NCI-H526 (cell line): ENCODE measurements at regions not wholly inside any gene's neighbourhood (a gene's known extent, or its start where the extent isn't known, plus 50 kb on each side); places are given as distances from the start of the nearest gene placed in this dataset.
"Not testable (repeated sequence)": the region's sequence is repeated elsewhere in the genome, so short reads cannot be mapped to it uniquely, and the experiment has no call there.

ENCODE experiments used
- DNase-seq, 2 experiments: peaks; one replicate each; lab custom pipeline; 2025; lab: John Stamatoyannopoulos, UW

DNA sequence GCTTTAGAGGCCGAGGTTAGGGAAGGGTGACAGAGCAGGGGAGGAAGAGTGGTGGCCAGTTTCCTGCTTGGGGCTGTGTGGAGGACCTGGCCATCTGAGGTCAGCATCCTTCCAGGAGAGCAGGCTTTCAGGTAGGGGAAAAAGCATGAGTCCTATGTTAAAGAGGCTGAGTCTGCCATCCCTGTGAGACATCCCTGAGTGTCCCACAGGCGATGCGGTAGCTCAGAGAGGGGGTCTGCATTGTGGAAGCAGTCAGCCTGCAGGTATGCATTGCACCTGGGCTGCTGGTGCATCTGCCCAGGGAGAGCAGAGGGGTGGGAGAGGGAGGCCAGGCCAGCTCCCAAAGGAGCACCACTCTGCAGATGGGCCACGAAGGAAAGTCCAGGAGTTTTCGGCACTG lies 282.1 kb upstream of the ZNF32 start:
- DNase-seq = no peak

DNA sequence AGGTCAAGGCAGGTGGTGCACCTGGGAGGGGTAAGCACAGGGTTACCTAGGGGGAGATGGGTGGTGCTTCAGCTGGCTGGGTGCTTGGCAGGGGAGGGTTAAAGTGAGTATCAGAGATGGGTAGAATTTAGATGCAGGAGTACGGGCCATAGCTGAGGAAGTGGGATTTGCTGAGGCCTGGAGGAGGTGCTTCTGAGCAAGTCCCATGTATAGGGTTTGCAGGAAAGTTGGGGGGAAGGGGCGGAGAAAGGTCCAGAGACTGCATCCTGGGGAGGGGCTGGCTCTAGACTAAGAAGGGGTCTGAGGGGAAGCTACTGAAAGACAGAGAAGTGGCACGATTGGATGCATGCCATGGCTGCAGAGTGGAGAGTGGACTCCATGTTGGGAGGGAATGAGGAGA lies 281.6 kb upstream of the ZNF32 start:
- DNase-seq = no peak

DNA sequence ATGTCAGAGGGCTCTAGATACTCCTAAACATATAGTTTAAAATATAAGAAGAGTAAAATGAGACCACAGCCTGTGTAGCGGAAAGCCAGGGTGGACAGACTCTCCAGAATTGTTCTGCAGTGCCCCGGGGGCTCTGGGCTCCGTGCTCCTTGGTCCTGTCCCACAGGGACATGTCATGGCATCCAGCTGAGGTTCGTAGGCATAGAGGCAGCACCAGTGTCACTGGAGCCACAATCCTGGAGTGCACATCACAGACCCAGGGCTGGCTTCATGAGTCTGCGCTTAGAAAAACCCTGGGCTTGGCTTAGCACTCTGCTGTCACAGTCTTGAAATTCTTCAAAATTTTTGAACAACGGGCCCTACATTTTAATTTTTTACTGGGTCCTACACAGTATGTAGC lies 280.4 kb upstream of the ZNF32 start:
- DNase-seq = no peak

DNA sequence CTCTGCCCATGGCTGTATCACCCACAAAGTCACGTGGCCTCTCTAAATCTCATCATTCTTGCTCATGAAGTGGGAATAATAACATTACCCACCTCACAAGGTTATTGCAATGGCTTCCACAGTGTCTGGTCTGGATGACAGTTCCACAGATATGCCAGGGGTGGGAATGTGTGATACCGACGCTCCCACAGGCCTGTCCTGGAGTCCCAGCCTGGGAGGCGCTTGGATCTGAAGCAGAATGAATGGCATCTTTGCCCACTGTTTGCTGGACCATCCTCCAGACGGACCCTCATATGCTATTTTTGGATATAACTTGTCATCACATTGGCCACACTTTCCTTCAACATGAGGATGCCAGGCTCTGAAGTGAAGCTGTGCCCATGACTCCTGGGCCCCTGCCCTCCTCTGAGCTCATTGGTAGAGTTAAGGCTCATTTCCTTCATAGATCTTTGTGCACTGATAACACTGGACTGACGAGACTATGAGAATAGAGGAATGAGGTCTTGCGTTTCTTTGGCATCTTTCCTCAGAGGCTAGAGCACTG lies 279.8 kb upstream of the ZNF32 start:
- DNase-seq = no peak

DNA sequence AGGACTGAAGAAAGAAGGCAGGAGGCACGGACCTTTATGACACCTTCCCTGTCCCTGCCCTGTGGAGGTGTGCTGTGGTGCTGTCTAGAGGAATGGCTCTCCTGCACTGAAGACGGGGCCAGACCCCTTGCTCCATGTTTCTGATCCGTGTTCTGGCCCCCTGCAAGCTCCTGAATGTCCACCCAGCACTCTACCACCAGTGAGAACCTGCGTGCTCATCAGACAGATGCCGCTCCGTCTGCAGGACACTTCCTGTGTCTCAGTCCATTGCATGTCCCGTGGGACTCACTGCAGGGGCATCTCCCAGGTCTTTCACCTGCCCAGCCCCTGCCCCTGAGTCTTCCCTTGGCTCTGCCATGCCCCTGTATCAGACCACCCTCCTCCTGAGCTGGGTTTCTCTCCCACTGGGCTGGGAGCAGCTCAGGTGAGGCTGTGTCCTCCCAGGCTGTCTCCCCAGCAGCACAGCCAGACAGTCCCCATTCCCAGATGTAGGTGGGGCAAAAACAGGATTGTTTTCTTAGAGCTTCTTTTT lies 278.3 kb upstream of the ZNF32 start:
- no peak for DNase-seq

DNA sequence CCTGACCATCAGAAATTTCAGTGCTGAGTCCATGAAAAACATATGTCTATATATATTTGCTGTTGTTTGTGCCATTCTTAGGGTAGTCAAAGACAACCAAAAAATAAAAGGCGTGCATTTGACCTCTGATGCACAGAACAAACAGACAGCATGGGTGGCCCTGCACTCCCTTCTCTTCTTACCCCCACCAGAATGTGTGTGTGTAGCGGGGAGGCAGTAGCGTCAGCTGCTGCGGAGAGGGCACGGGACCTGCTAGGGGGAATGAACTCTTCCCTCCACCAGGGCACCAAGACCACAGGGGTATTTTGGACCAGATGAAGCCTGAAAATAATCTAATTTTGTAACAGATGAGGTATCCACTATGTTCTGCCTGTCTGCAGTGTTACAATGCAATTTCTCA lies 277.7 kb upstream of the ZNF32 start:
- DNase-seq = no peak

DNA sequence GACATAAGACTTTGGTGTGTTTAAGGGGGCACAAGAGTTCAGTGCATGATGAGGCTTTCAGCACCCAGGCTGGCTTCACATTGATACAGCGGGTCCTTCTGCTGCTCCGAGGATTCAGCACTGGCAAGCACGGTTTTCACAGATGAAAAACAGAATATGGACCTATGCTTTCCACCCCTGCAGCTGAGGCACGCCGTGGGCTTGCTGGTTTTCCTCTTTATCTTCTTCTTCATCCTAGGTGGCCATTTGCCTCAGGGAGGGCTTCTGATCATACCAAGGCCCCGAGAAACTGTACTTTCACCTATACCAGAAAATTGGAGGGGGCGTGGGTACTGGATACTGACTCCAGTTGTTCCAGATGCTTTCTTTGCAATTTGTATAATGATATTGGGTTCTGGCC lies 277.1 kb upstream of the ZNF32 start:
- DNase-seq = no peak

DNA sequence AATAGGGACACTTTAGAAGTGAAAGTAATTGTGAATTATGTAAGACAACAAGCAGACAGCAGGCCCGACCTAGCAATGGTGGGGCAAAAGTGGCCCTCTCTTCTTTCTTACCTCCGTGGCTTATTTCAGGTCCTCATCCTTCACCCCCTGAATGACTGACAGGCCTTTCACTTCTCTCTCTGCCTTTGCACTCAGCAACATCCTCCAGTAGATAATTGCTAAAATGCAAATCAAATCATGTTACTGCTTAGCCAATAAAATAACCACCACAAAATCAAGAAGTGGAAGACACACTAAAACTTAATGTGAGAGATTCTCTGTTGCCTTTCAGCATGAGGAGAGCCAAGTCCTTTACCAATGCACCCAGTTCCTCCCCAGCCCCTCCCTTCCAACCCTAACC lies 274.6 kb upstream of the ZNF32 start:
- no peak for DNase-seq

DNA sequence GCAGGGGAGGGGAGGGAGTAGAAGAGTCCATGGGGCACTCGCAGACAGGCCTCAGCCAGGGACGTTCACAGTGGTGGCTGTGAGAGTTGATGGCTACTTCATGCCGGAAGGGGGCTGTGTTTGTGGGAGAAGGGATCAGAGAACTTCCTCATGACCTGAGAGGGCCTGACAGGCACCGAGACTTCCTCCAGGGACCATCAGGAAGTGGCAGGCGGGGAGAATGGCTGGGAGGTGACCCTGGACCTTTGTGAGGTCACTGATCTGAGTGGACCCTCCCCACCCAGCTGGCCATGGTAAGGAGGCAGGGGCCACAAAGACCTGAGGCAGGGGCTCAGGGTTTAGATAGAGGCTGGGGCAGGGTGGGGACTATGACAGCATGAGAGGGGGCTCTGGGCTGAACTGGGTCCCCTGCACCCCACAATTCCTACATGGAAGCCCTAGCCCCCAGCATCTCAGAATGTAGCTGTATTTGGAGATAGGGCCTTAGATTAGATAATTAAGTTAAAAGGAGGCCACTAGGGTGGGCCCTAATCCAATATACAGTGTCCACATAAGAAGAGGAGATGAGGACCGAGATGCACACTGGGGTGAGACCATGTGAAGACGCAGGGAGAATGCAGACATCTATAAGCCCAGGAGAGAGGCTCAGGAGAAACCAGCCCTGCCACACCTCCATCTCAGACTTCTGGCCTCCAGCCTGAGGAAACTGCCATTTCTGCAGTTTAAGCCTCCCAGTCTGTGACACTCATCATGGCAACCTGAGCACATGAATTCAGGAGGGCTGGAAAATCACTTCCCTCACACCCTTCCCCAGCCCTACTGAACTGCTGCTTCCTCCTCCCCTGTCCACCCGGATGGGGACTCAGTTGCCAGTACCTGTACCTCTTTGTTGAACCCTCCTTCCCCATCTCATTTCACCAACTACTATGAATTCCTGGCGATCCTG lies 273.9 kb upstream of the ZNF32 start:
- DNase-seq = no peak

DNA sequence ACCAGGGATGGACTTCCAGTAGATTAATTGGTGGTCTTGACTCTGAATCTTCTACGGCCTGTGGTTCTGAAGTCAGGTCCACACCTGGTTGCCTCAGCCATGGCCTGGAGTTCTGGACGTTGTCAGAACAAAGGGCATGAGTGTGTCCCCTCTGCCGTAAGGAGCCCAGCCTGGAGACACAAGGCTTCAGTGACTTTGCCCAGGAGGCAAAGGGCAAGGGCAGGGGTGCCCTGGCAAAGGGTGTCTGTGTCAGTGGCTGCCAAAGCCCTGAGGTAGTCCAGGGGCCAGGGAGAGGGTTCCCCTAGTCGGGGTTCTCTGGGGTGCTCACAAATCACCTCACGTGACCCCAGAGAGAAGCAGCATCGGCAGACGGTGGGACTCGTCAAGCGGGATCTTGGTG lies 273.2 kb upstream of the ZNF32 start:
- DNase-seq = no peak

DNA sequence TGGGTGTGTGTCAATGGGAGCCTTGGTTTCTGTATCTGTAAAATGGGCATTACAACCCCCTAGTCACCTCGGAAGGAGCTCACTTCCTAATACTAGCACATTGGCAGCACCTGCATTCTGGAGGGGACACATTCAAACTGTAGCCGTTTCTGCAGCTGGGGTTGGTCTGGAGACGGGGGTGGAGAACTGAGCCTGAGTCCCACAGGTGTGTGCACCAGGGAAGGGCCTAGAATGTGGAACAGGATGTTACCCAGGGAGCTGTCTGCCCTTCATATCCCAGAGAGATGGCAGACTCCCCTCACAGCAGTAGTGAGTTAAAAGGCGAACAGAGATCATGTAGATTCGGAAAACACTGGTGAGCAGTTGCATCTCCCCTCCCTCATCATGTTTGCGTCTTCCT lies 272.8 kb upstream of the ZNF32 start:
- no peak for DNase-seq

DNA sequence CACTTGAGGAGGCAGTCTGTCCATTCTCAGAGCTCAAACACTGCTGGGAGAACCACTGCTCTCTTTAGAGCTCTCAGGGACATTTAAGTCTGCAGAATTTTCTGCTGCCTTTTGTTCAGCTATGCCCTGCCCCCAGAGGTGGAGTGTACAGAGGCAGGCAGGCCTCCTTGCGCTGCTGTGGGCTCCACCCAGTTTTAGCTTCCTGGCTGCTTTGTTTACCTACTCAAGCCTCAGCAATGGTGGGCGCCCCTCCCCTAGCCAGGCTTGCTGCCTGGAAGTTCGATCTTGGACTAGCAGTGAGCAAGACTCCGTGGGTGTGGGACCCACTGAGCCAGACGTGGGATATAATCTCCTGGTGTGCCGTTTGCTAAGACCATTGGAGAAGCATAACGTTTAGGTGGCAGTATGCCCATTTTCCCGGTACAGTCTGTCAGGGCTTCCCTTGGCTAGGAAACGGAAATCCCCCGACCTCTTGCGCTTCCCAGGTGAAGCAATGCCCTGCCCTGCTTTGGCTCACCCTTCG lies 271.6 kb upstream of the ZNF32 start:
- not testable (repeated sequence) for DNase-seq

DNA sequence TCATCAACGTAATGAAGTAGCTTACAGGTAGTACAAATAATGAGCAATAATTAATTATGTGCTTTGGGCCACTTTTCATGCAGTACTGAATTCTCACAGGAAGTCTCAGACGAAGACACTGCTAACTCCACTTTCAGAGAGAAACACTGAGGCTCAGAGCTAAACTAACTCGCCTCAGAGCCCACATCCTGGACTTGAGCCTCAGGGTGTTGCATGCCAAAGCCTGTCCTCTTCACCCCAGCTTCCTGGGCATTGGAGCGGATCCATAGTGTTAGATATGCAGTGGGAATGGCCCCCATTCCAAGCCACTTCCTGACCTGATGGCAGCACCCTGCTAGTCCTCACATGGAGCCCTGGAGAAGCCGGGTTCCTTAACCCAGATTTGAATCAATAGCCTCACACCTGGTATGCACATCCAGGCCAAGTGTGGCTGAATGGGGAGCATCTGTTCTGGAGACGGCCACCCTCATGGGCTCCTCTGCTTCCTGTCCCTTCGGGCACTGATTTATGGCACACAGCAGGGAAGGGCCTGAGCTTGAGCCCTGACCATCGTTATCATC lies 265.1 kb upstream of the ZNF32 start:
- no peak for DNase-seq

DNA sequence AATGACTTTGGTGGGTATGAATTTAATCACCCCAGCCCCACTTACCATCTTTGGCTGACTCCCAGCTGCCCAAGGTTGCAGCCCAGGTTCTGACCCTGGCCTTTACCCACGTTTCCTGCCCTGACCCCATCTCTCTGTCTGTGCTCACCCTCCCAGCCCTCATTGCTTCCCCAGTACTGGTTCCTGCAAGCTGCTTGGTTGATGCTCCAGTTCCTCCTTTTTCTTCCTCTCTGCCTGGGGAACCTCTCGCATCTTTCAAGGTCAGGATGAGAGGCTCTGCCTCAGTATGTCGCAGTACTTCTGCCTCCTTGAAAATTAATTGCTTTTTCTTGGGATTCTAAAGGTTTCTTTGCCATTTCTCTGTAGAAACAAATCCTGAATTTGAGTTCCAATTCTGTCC lies 263.8 kb upstream of the ZNF32 start:
- no peak for DNase-seq

DNA sequence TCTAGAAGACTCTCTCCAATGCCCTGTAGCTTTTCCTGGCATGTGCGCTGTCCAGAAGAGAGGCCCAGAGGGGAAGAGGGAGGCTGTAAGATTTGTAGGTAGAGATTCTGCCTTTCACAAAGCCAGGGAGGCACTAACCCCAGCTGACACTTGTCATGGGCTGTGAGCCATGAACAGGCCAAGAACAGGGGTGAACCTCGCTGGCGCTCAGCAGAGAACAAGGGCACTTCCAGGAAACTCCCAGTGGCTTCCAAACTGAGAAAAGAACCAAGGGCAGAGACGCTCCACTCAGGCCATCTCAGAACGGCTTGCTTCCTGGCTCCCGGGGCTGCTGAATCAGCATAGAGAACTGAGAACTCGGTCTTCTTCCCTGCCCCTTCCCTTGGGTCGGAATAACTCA lies 257.8 kb upstream of the ZNF32 start:
- no peak for DNase-seq

DNA sequence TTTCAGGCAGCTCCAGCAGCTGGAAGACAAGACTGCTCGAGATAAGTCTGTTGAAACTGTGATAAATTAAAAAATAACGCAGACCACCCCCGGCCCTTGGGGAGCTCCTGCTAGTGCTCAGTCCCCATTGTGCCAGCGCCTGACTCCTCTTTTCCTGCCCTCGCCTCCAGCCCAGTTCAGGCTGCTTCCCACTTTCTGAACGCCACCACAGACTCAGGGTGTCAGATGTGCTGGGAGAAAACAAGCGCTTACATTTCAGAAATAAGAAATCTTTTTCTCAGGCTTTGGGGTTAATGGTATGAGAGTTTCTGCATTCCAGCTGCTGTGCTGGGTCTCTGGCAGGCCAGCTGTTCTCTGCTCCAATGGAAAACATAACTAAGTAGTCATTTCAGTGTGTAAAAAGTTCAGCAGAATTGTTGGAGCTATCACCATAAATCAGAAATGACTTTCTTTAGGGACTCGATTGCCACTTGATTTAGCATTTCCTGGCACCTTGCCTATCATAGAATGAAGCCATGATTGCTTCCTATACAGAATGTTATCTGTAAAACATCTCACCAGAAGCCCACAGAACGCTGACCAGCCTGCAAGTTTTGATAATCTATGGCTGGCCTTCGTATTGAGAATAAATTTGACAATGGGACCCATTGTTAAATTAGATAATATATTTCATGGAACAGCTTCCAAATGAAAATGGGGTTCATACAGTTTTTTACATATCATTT lies 257.0 kb upstream of the ZNF32 start:
- no peak for DNase-seq

DNA sequence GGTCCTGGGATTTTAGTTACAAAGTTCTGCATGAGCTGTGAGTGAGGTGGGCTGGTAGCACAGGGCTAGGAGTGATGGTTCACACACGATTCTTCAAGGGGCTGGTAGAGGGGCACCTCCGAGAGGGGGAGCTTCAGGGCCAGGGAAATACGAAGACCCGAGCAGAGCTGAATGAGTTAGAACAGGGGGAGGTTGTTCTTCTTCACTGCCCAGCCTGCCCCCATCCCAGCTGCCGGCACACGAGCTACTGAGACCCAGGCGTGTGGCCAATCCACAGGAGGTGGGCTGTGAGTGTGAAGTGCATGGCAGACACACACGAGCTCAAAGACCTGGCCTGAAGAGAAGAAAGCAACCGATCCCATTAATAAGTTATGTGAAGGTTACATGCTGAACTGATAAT lies 256.2 kb upstream of the ZNF32 start:
- no peak for DNase-seq

DNA sequence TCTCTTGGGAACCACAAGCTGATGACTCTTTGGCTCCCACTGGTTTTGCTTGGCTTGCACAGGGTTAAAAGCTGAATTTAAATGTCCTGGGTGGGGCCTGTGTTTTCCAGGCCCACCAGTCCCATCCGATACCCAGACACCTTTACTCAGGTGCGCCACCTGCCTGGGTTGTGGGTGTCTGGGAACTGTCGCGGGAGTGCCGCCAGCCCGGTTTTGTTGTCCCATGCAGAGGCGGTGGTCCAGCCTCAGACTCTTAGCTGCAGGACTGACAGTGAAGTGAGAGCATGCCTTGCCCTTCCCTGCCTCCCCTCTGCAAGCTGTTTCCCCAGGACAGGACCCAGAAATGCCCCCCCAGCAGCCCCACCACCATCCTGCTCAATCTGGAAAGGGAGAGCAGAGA lies 255.6 kb upstream of the ZNF32 start:
- DNase-seq = peak in 1 of 2 experiments; percentile 4

DNA sequence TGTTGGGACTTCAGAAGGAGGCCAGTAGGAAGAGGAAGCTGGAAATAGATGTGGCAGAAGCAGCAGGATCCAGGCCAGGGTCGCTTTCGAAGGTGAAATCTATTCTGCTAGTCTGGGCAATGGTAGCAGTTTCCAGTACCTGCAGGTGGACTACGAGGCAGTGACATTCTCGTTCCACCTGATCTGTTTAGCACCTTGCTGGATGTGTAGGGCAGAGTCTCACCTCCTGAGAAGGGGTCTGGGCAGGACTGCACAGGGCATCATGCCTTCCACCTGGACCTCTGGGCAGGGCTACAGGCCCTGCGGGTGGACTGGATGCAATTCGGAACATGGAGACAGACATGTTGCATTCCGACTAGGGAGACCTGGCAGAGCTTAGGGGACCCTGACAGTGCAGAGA lies 254.8 kb upstream of the ZNF32 start:
- DNase-seq = no peak

DNA sequence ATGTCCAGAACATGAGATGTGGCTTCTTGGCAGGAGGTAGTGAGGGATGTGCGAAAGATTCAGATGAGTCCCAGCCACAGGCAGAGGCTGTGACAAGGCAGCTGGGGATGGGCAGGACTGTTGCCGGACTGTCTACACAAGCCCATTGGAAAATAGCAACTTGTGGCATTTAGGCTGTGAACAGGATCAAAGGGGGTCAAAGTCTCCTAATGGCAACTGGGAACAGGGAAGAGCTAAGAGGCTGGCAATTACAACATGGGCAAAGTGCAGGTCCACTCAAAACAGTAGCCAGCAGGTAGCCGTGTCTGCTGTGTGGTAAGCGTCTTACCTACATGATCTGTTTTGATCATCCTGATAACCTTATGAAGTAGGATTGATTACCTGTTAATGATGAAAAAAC lies 254.2 kb upstream of the ZNF32 start:
- no peak for DNase-seq

DNA sequence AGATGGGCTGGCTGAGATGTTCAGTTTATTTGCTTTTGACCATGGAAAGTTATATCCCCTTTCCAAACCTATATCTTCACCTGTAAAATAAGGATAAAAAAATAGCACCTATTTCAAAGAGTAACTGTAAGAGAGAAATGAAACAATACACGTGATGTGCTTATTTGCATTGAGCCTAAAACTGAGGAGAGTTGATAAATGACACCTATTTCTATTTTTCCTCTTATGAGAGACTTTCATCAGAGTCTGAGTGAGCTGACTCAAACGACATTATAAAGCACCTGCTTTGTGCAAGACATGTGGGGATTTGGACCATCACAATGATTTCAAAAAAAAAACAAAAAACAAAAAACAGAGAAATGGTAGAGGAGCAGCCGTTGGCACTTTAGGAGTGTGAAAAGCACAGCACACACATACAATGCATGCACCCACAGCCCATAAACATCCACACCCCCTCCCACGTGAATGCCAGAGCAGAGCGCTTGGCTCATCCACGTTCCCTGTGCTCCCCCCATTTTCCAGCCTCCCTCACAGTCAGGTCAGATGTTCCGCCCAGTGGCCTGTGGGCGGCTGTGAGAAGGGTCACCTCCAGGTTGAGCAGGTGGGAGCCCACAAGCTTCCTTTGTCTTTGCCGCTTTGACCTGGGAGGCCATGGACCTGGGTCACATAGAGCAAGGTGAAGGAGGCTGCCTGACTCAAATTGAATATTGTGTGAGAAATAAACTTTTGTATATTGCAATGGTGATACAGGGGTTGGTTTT lies 253.2 kb upstream of the ZNF32 start:
- DNase-seq = no peak

DNA sequence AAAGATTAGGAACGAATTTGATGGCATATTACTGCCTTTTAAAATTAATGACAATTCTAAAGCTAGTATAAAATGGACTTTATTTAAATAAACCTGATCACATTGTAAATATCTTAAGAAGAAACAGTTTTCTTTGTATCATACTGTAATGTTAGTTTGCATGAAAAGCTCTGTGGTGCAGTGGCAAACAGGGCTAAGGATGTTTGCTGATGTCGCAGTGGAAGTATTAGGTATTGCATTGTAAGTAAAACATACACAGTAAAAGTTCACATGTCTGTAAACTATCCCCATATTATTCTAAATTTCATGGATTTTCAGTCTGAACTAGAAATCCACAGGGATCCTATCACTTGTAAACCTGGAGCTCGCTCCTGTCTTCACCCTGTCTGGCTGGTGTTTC lies 252.6 kb upstream of the ZNF32 start:
- DNase-seq = no peak
